K562 (cell line): ENCODE measurements at regions not wholly inside any gene's neighbourhood (a gene's known extent, or its start where the extent isn't known, plus 50 kb on each side); places are given as distances from the start of the nearest gene placed in this dataset.

Source experiments
- CTCF ChIP-seq, 3 experiments: IDR thresholded peaks in 2 of 3; conservative IDR thresholded peaks in 1 of 3; 2 replicates each; pipeline ENCODE4 v1.5.1; 2011 to 2012; ENCODE audit warnings: low read length in 3 of 3, mild to moderate bottlenecking in 3 of 3, control low read depth in 2 of 3, improper control_type of control experiment in 1 of 3, inconsistent platforms in 1 of 3, low read depth in 1 of 3, mixed read lengths in 1 of 3, moderate library complexity in 1 of 3; ENCODE audit not compliant: insufficient read depth in 2 of 3
- FOXJ3 ChIP-seq: sonication (generic); formaldehyde crosslinking; IDR thresholded peaks from 2 replicates; pipeline ENCODE4 v1.4.0; 2020; ENCODE audit warnings: mild to moderate bottlenecking, missing genetic modification reagents
- KDM1A ChIP-seq, 2 experiments: fragments of 450-650 bp; IDR thresholded peaks; 2 replicates each; pipeline ENCODE4 v1.6.1; 2016; ENCODE audit warnings: mild to moderate bottlenecking in 2 of 2
- MAZ ChIP-seq, 2 experiments: fragments of 450-650 bp in 1 of 2; sonication (generic) in 1 of 2; formaldehyde crosslinking; IDR thresholded peaks in 1 of 2; conservative IDR thresholded peaks in 1 of 2; 2 replicates each; pipeline versions ENCODE4 v1.4.0 to v1.5.0; 2020; ENCODE audit warnings: mild to moderate bottlenecking in 1 of 2, missing genetic modification reagents in 1 of 2
- MLX ChIP-seq, 2 experiments: fragments of 450-650 bp in 1 of 2; sonication (generic) in 1 of 2; formaldehyde crosslinking; conservative IDR thresholded peaks; 2 replicates each; pipeline versions ENCODE4 v1.4.0 to v1.8.1; 2020 to 2022; ENCODE audit warnings: mild to moderate bottlenecking in 1 of 2, missing genetic modification reagents in 1 of 2
- NFRKB ChIP-seq: fragments of 450-650 bp; IDR thresholded peaks from 2 replicates; pipeline ENCODE4 v1.6.1; 2016; ENCODE audit warnings: low read depth
- NFXL1 ChIP-seq: fragments of 450-650 bp; formaldehyde crosslinking; IDR thresholded peaks from 2 replicates; pipeline ENCODE4 v1.4.0; 2021; ENCODE audit warnings: mild to moderate bottlenecking
- RAD21 ChIP-seq, 2 experiments: fragments of 250-450 bp in 1 of 2; fragments of 450-650 bp in 1 of 2; sonication (Bioruptor Pico) in 1 of 2; formaldehyde crosslinking in 1 of 2; IDR thresholded peaks in 1 of 2; conservative IDR thresholded peaks in 1 of 2; 2 replicates each; pipeline versions ENCODE4 v1.4.0 to v1.8.0; 2020 to 2022; ENCODE audit warnings: mild to moderate bottlenecking in 2 of 2, moderate library complexity in 1 of 2
- YY1 ChIP-seq, 3 experiments: IDR thresholded peaks; 2 replicates each; pipeline ENCODE4 v1.6.1; 2011; ENCODE audit warnings: low read length in 2 of 3, mild to moderate bottlenecking in 2 of 3, moderate library complexity in 2 of 3, borderline replicate concordance in 1 of 3, control low read depth in 1 of 3, low read depth in 1 of 3; ENCODE audit not compliant: insufficient read depth in 3 of 3, insufficient replicate concordance in 2 of 3, control insufficient read depth in 1 of 3, insufficient read length in 1 of 3; ENCODE audit errors: extremely low read depth in 1 of 3
- ZNF282 ChIP-seq: sonication (generic); formaldehyde crosslinking; IDR thresholded peaks from 2 replicates; pipeline ENCODE4 v1.8.1; 2023; ENCODE audit warnings: missing genetic modification reagents
- ZNF511 ChIP-seq: sonication (generic); formaldehyde crosslinking; IDR thresholded peaks from 2 replicates; pipeline ENCODE4 v1.8.0; 2022; ENCODE audit warnings: mild to moderate bottlenecking, missing genetic modification reagents
- TF ChIP-seq, protein P1 (sequence below): fragments of 150-350 bp; conservative IDR thresholded peaks from 2 replicates; pipeline ENCODE4 v1.6.1; 2014; ENCODE audit warnings: low read length
- TF ChIP-seq, protein P2 (sequence below): fragments of 250-450 bp; sonication (Bioruptor Pico); IDR thresholded peaks from 2 replicates; pipeline ENCODE4 v1.4.0; 2020; ENCODE audit warnings: mild to moderate bottlenecking, moderate library complexity

GRCh38 chr7:142690554-142691182, 58.6 kb upstream of the PRSS1 start:
- TF ChIP-seq CTCF (IDR thresholded peaks at IDR 0.05 in 2 of 3, conservative IDR thresholded peaks at IDR 0.05 in 1 of 3; ENCODE audit: insufficient read depth in 2 of 3, low read depth in 1 of 3, low read length in 3 of 3), result no peak
- TF ChIP-seq RAD21 (CRISPR knock-in tag; conservative IDR thresholded peaks at IDR 0.05 in 1 of 2, IDR thresholded peaks at IDR 0.05 in 1 of 2), result no peak
- TF ChIP-seq, protein P1, sequence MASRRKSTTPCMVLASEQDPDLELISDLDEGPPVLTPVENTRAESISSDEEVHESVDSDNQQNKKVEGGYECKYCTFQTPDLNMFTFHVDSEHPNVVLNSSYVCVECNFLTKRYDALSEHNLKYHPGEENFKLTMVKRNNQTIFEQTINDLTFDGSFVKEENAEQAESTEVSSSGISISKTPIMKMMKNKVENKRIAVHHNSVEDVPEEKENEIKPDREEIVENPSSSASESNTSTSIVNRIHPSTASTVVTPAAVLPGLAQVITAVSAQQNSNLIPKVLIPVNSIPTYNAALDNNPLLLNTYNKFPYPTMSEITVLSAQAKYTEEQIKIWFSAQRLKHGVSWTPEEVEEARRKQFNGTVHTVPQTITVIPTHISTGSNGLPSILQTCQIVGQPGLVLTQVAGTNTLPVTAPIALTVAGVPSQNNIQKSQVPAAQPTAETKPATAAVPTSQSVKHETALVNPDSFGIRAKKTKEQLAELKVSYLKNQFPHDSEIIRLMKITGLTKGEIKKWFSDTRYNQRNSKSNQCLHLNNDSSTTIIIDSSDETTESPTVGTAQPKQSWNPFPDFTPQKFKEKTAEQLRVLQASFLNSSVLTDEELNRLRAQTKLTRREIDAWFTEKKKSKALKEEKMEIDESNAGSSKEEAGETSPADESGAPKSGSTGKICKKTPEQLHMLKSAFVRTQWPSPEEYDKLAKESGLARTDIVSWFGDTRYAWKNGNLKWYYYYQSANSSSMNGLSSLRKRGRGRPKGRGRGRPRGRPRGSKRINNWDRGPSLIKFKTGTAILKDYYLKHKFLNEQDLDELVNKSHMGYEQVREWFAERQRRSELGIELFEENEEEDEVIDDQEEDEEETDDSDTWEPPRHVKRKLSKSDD, result no peak
- TF ChIP-seq FOXJ3 (CRISPR knock-in tag), result no peak
- no peak for TF ChIP-seq YY1 (IDR thresholded peaks at IDR 0.05; ENCODE audit: borderline replicate concordance in 1 of 3, control insufficient read depth in 1 of 3, extremely low read depth in 1 of 3, insufficient read depth in 3 of 3, insufficient read length in 1 of 3, insufficient replicate concordance in 2 of 3, low read depth in 1 of 3, low read length in 2 of 3)
- no peak for TF ChIP-seq NFXL1
- TF ChIP-seq, protein P2, sequence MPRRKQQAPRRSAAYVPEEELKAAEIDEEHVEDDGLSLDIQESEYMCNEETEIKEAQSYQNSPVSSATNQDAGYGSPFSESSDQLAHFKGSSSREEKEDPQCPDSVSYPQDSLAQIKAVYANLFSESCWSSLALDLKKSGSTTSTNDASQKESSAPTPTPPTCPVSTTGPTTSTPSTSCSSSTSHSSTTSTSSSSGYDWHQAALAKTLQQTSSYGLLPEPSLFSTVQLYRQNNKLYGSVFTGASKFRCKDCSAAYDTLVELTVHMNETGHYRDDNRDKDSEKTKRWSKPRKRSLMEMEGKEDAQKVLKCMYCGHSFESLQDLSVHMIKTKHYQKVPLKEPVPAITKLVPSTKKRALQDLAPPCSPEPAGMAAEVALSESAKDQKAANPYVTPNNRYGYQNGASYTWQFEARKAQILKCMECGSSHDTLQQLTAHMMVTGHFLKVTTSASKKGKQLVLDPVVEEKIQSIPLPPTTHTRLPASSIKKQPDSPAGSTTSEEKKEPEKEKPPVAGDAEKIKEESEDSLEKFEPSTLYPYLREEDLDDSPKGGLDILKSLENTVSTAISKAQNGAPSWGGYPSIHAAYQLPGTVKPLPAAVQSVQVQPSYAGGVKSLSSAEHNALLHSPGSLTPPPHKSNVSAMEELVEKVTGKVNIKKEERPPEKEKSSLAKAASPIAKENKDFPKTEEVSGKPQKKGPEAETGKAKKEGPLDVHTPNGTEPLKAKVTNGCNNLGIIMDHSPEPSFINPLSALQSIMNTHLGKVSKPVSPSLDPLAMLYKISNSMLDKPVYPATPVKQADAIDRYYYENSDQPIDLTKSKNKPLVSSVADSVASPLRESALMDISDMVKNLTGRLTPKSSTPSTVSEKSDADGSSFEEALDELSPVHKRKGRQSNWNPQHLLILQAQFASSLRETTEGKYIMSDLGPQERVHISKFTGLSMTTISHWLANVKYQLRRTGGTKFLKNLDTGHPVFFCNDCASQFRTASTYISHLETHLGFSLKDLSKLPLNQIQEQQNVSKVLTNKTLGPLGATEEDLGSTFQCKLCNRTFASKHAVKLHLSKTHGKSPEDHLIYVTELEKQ, result no peak
- no peak for TF ChIP-seq ZNF511
- TF ChIP-seq NFRKB, result no peak
- no peak for TF ChIP-seq KDM1A (IDR thresholded peaks at IDR 0.05)
- no peak for TF ChIP-seq MLX (CRISPR knock-in tag; conservative IDR thresholded peaks at IDR 0.05)
- TF ChIP-seq MAZ (CRISPR knock-in tag; conservative IDR thresholded peaks at IDR 0.05 in 1 of 2, IDR thresholded peaks at IDR 0.05 in 1 of 2), result no peak
- TF ChIP-seq ZNF282 (CRISPR knock-in tag), result no peak
